ENCODE measurements at regions not wholly inside any gene's neighbourhood (a gene's known extent, or its start where the extent isn't known, plus 50 kb on each side); places are given as distances from the start of the nearest gene placed in this dataset.
"Not testable (repeated sequence)": the region's sequence is repeated elsewhere in the genome, so short reads cannot be mapped to it uniquely, and the experiment has no call there.

GRCh38 chr1:145513017-145513416 lies 87.6 kb upstream of the NBPF20 start:
- not testable (repeated sequence) for H3K4me1 Mint-ChIP-seq; H3K36me3 Mint-ChIP-seq (ENCODE audit: low read depth); H3K9me3 Mint-ChIP-seq; H3K4me3 Mint-ChIP-seq; H3K27ac Mint-ChIP-seq (ENCODE audit: unreplicated experiment); DNase-seq (ENCODE audit: low read depth, low spot score); H3K27me3 Mint-ChIP-seq (ENCODE audit: low read depth)
- TF ChIP-seq CTCF (conservative IDR thresholded peaks at IDR 0.05) = peak; percentile 20

DNA sequence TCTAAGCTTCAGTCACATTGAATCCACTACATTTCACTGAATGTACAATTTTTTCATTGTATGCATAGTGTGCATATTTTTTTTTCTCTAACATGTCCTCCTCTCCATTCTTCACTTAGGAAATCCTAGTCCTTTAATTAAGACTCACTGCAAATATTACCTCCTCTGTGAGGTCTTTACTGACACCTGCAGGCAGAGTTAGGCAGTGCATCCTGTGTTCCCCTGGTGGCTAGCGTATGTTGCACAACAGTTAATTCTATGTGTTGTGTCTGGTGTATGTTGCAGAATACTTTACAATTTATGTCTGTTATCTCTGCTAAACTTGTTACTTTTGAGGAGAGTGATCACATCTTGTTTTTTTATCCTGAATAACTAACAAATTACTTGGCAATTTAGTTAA lies 82.7 kb upstream of the NBPF20 start:
- not testable (repeated sequence) for H3K36me3 Mint-ChIP-seq (ENCODE audit: low read depth); H3K27ac Mint-ChIP-seq (ENCODE audit: unreplicated experiment); H3K4me1 Mint-ChIP-seq; H3K9me3 Mint-ChIP-seq; DNase-seq (ENCODE audit: low read depth, low spot score); H3K27me3 Mint-ChIP-seq (ENCODE audit: low read depth); H3K4me3 Mint-ChIP-seq

- H3K4me1 Mint-ChIP-seq; H3K27ac Mint-ChIP-seq (ENCODE audit: unreplicated experiment); DNase-seq (ENCODE audit: low read depth, low spot score); H3K27me3 Mint-ChIP-seq (ENCODE audit: low read depth); H3K4me3 Mint-ChIP-seq; H3K9me3 Mint-ChIP-seq; H3K36me3 Mint-ChIP-seq (ENCODE audit: low read depth): not testable (repeated sequence)
Observed at GRCh38 chr1:145505663-145506647, 80.6 kb upstream of the NBPF20 start.

GRCh38 chr1:145504834-145505413 lies 79.5 kb upstream of the NBPF20 start:
- H3K27ac Mint-ChIP-seq (ENCODE audit: unreplicated experiment); H3K9me3 Mint-ChIP-seq; H3K4me3 Mint-ChIP-seq; H3K36me3 Mint-ChIP-seq (ENCODE audit: low read depth); DNase-seq (ENCODE audit: low read depth, low spot score); H3K4me1 Mint-ChIP-seq; H3K27me3 Mint-ChIP-seq (ENCODE audit: low read depth): not testable (repeated sequence)

DNA sequence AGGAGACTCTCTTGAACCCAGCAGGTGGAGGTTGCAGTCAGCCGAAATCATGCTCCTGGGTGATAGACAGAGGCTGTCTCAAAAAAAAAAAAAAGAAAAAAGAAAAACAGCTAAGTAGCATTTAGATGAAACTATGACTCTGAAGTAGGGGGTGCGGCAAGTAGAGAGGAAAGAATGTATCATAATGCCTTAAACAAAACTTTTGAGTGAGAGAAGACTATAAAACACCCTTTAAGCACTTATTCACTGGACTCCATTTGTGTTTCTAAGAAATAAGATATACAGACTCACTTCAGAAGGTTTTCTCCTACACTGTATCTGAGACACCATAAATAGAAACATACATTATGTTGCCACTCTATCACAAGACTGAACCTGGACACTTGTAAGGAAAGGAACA lies 78.9 kb upstream of the NBPF20 start:
- H3K36me3 Mint-ChIP-seq (ENCODE audit: low read depth); H3K4me1 Mint-ChIP-seq; DNase-seq (ENCODE audit: low read depth, low spot score); H3K27me3 Mint-ChIP-seq (ENCODE audit: low read depth); H3K9me3 Mint-ChIP-seq; H3K27ac Mint-ChIP-seq (ENCODE audit: unreplicated experiment); H3K4me3 Mint-ChIP-seq: not testable (repeated sequence)

- H3K9me3 Mint-ChIP-seq; H3K4me3 Mint-ChIP-seq; H3K4me1 Mint-ChIP-seq; DNase-seq (ENCODE audit: low read depth, low spot score); H3K36me3 Mint-ChIP-seq (ENCODE audit: low read depth); H3K27me3 Mint-ChIP-seq (ENCODE audit: low read depth); H3K27ac Mint-ChIP-seq (ENCODE audit: unreplicated experiment): not testable (repeated sequence)
Observed at GRCh38 chr1:145500251-145500650, 74.8 kb upstream of the NBPF20 start.

GRCh38 chr1:145495077-145495871 lies 69.9 kb upstream of the NBPF20 start:
- H3K9me3 Mint-ChIP-seq; DNase-seq (ENCODE audit: low read depth, low spot score); H3K4me3 Mint-ChIP-seq; H3K4me1 Mint-ChIP-seq; H3K36me3 Mint-ChIP-seq (ENCODE audit: low read depth); H3K27ac Mint-ChIP-seq (ENCODE audit: unreplicated experiment); H3K27me3 Mint-ChIP-seq (ENCODE audit: low read depth): not testable (repeated sequence)

DNA sequence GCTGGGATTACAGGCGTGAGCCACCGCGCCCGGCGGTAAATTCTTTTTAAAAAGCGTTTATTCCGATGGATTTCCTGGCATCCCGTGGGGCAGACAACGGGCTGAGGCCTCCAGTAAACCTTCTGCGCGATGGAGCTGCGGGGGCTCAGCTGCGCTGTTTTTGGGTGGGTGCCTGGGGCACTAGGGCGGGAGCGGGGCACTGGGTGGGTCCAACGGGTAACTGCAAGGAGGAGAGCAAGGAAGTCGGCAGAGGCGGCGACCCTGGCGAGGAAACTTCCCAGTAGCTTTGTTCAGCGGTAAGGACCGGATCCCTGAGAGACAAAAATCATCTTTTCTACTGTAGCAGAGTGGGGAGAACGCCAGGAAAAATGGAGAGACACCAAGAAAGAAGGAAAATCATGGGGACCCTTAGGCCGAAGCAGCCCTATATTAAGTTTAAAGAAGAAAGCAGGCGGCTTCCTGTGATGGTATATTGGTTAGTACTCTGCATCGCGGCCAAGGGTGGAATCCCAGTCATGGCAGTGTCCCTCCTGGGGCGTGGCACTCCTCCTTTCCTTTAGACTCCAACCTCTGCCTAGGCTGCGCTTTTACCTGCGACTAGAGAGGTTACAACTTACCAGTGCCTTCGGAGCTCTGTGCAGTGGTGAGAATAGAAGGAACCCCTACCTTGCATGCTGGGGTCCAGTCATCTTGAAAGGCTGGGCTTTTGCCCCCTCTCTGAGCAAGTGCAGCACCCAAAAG lies 63.0 kb upstream of the NBPF20 start:
- DNase-seq (ENCODE audit: low read depth, low spot score); H3K27me3 Mint-ChIP-seq (ENCODE audit: low read depth); H3K4me1 Mint-ChIP-seq; H3K4me3 Mint-ChIP-seq; H3K9me3 Mint-ChIP-seq; H3K36me3 Mint-ChIP-seq (ENCODE audit: low read depth); H3K27ac Mint-ChIP-seq (ENCODE audit: unreplicated experiment): not testable (repeated sequence)

GRCh38 chr1:145487156-145487555 lies 61.8 kb upstream of the NBPF20 start:
- H3K9me3 Mint-ChIP-seq; H3K27ac Mint-ChIP-seq (ENCODE audit: unreplicated experiment); H3K4me3 Mint-ChIP-seq; H3K36me3 Mint-ChIP-seq (ENCODE audit: low read depth); DNase-seq (ENCODE audit: low read depth, low spot score); H3K4me1 Mint-ChIP-seq: not testable (repeated sequence)
- H3K27me3 Mint-ChIP-seq (ENCODE audit: low read depth) = peaks cover 13% of the 10 kb centered on the region

DNA sequence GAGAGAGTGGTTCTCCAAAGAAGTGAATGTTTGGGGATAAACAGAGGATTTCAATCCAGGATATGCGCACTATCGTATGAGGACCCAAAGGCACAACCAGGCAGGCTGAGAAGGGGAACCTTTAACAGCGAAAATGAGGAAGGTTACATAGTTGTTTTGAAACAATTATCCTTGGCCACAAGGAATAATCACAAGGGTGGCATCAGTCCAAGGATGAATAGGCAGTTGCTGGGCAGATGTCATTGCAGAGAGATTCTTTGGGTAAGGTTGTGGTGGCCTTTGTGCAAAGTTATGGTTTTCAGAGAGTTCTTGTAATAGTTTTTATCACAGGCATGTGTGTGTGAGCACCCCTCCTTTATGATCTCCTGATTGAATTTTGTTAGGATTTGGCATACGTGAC lies 58.9 kb upstream of the NBPF20 start:
- H3K27me3 Mint-ChIP-seq (ENCODE audit: low read depth) = peaks cover 13% of the 10 kb centered on the region
- not testable (repeated sequence) for H3K27ac Mint-ChIP-seq (ENCODE audit: unreplicated experiment); DNase-seq (ENCODE audit: low read depth, low spot score); H3K9me3 Mint-ChIP-seq; H3K36me3 Mint-ChIP-seq (ENCODE audit: low read depth); H3K4me3 Mint-ChIP-seq; H3K4me1 Mint-ChIP-seq

DNA sequence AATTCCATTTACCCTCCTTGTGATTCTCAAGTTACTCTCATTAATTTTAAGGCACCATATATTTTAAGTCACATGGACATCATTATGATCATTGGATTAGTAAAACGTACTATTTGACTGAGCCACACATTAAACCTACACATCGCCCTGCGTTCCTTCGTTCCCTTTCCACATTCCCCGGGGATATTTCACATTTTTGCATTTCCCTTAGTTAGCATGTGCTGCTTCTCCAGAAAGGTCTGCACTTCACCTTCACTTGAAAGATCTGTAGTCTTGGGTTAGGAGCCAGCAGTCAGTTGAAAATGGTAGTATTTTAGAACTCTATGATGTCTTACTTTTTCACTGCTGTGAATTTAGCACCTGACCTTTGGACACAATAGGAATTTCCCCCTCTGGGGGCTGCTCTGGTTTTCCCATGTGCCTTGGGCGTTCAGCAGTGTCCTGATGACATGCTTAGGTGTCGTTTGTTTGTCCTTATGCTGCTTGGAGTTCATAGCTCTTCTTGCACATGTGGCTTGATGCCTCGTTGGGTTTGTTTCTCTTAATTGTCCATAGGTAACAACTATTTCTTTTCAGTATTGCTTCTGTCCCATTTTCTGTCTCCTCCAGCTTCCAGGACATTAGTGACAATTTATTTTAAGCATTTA lies 56.9 kb upstream of the NBPF20 start:
- not testable (repeated sequence) for H3K4me3 Mint-ChIP-seq; H3K4me1 Mint-ChIP-seq; H3K27ac Mint-ChIP-seq (ENCODE audit: unreplicated experiment); H3K9me3 Mint-ChIP-seq; H3K36me3 Mint-ChIP-seq (ENCODE audit: low read depth); DNase-seq (ENCODE audit: low read depth, low spot score)
- H3K27me3 Mint-ChIP-seq (ENCODE audit: low read depth) = peaks cover 18% of the 10 kb centered on the region

All from neural crest cell (in vitro differentiated cells).